Body of pancreas (tissue), 4 donors: ENCODE measurements at regions not wholly inside any gene's neighbourhood (a gene's known extent, or its start where the extent isn't known, plus 50 kb on each side); places are given as distances from the start of the nearest gene placed in this dataset.

Experiments used
- ATAC-seq: fragments of 150-250 bp; one replicate; pipeline ENCODE4 v1.9.1; 2016
- DNase-seq, 4 donors: peaks; one replicate each; pipeline ENCODE4 v3.0.0-alpha.2; 2019
- H3K27ac ChIP-seq, 4 donors: fragments of 200-600 bp; sonication (generic); 1 replicate in 3 of 4; 2 replicates in 1 of 4; pipeline versions ENCODE4 v1.5.1 to v1.6.1; 2016 to 2019; ENCODE audit warnings: mild to moderate bottlenecking in 1 of 4, mixed read lengths in 1 of 4, moderate library complexity in 1 of 4
- H3K27me3 ChIP-seq, 2 donors: fragments of 200-600 bp; sonication (generic); one replicate each; pipeline ENCODE4 v1.6.0; 2016; ENCODE audit warnings: mild to moderate bottlenecking in 1 of 2
- H3K36me3 ChIP-seq, 2 donors: fragments of 200-600 bp; sonication (generic); replicated peaks in 1 of 2; 2 replicates each; pipeline ENCODE4 v1.5.1; 2016; ENCODE audit warnings: low read depth in 2 of 2; ENCODE audit not compliant: insufficient read depth in 1 of 2
- H3K4me1 ChIP-seq: fragments of 200-600 bp; sonication (generic); one replicate; pipeline ENCODE4 v1.6.0; 2016
- H3K4me3 ChIP-seq, 2 donors: fragments of 200-600 bp; sonication (generic); 1 replicate in 1 of 2; 2 replicates in 1 of 2; pipeline ENCODE4 v1.5.1; 2016 to 2019
- H3K9me3 ChIP-seq, 3 donors: fragments of 200-600 bp; sonication (generic); 1 replicate in 2 of 3; 2 replicates in 1 of 3; pipeline ENCODE4 v1.5.1; 2016
- CTCF ChIP-seq, 7 experiments: fragments of 450-650 bp in 4 of 7; fragments of 200-600 bp in 3 of 7; sonication (generic) in 3 of 7; IDR thresholded peaks; one replicate each; pipeline ENCODE4 v1.5.1; 2016 to 2019; ENCODE audit warnings: antibody characterized with exemption in 7 of 7
- POLR2A ChIP-seq, 3 donors: fragments of 450-650 bp; IDR thresholded peaks; one replicate each; pipeline ENCODE4 v1.6.1; 2016; ENCODE audit warnings: antibody characterized with exemption in 3 of 3, mild to moderate bottlenecking in 2 of 3
- WGBS, 2 donors: methylation state at CpG; one replicate each; pipeline ENCODE4 v1.1.5; 2017; 5-methylcytosine and 5-hydroxymethylcytosine counted together
- intact Hi-C: fragments of 100-400 bp; cut with DNase I; formaldehyde crosslinking; loops from one replicate; pipeline ENCODE4 v1.15.1; 2023

GRCh38 chr4:108458681-108459080 is 161.7 kb upstream of the RPL34 start:
- no peaks in the 10 kb centered on the region for H3K9me3 ChIP-seq
- intact Hi-C loops: no loop called here
- no peaks in the 10 kb centered on the region for H3K36me3 ChIP-seq
- no peak overlapping the region for H3K27ac ChIP-seq
- WGBS, 2 donors: 43 to 44% methylated on average over 2 of the region's 2 CpGs
- no peak overlapping the region for H3K4me3 ChIP-seq
- no peak for ATAC-seq
- DNase-seq: no peak
- TF ChIP-seq CTCF (IDR thresholded peaks at IDR 0.05): no peak
- no peak for TF ChIP-seq POLR2A (IDR thresholded peaks at IDR 0.05)
- no peaks in the 10 kb centered on the region for H3K4me1 ChIP-seq
- no peaks in the 10 kb centered on the region for H3K27me3 ChIP-seq

GRCh38 chr4:108454227-108454626 is 166.1 kb upstream of the RPL34 start:
- Histone ChIP-seq H3K9me3 (no peaks in the 10 kb centered on the region), H3K27me3 (no peaks in the 10 kb centered on the region), H3K36me3 (no peaks in the 10 kb centered on the region), H3K4me3 (no peak overlapping the region), H3K27ac (no peak overlapping the region), H3K4me1 (no peaks in the 10 kb centered on the region)
- intact Hi-C loops: no loop called here
- TF ChIP-seq CTCF (IDR thresholded peaks at IDR 0.05) (no peak), POLR2A (IDR thresholded peaks at IDR 0.05) (no peak)
- DNase-seq (no peak), ATAC-seq (no peak)
- 80 to 82% methylated on average over 2 of the region's 2 CpGs for WGBS, 2 donors

GRCh38 chr4:108453366-108453765 is 167.0 kb upstream of the RPL34 start:
- no peaks in the 10 kb centered on the region for H3K4me1 ChIP-seq
- WGBS, 2 donors: 45 to 53% methylated on average over 4 of the region's 4 CpGs
- intact Hi-C loops: no loop called here
- no peak for DNase-seq
- no peak for TF ChIP-seq CTCF (IDR thresholded peaks at IDR 0.05)
- TF ChIP-seq POLR2A (IDR thresholded peaks at IDR 0.05): no peak
- no peak for ATAC-seq
- no peaks in the 10 kb centered on the region for H3K27me3 ChIP-seq
- no peaks in the 10 kb centered on the region for H3K9me3 ChIP-seq
- H3K36me3 ChIP-seq: no peaks in the 10 kb centered on the region
- H3K4me3 ChIP-seq: no peak overlapping the region
- no peak overlapping the region for H3K27ac ChIP-seq

GRCh38 chr4:108450236-108450898 is 170.0 kb upstream of the RPL34 start:
- ATAC-seq (no peak), DNase-seq (no peak)
- H3K36me3 ChIP-seq: no peaks in the 10 kb centered on the region
- TF ChIP-seq POLR2A (IDR thresholded peaks at IDR 0.05) (no peak), CTCF (IDR thresholded peaks at IDR 0.05) (no peak)
- H3K27me3 ChIP-seq: no peaks in the 10 kb centered on the region
- H3K9me3 ChIP-seq: no peaks in the 10 kb centered on the region
- intact Hi-C loops: no loop called here
- H3K4me3 ChIP-seq: no peak overlapping the region
- no peak overlapping the region for H3K27ac ChIP-seq
- no peaks in the 10 kb centered on the region for H3K4me1 ChIP-seq
- WGBS, 2 donors: 81 to 83% methylated on average over 5 of the region's 5 CpGs

GRCh38 chr4:108449129-108449528 is 171.2 kb upstream of the RPL34 start:
- 93 to 96% methylated on average over 1 of the region's 1 CpG for WGBS, 2 donors
- no peak for DNase-seq
- ATAC-seq: no peak
- TF ChIP-seq CTCF (IDR thresholded peaks at IDR 0.05) (no peak), POLR2A (IDR thresholded peaks at IDR 0.05) (no peak)
- H3K27me3 ChIP-seq: no peaks in the 10 kb centered on the region
- intact Hi-C loops: no loop called here
- no peak overlapping the region for H3K4me3 ChIP-seq
- H3K27ac ChIP-seq: no peak overlapping the region
- no peaks in the 10 kb centered on the region for H3K9me3 ChIP-seq
- H3K36me3 ChIP-seq: no peaks in the 10 kb centered on the region
- H3K4me1 ChIP-seq: no peaks in the 10 kb centered on the region
